Smooth muscle cell (in vitro differentiated cells): ENCODE measurements at regions not wholly inside any gene's neighbourhood (a gene's known extent, or its start where the extent isn't known, plus 50 kb on each side); places are given as distances from the start of the nearest gene placed in this dataset.

Source experiments
- DNase-seq: peaks from one replicate; lab custom pipeline; 2025; ENCODE audit not compliant: unreplicated experiment; lab: John Stamatoyannopoulos, UW
- H2AFZ ChIP-seq: fragments of 200-600 bp; sonication (generic); 2 replicates; pipeline ENCODE4 v1.6.0; 2016; ENCODE audit warnings: antibody characterized with exemption, low read depth, mild to moderate bottlenecking
- H3F3A ChIP-seq: fragments of 200-600 bp; sonication (generic); 2 replicates; pipeline ENCODE4 v1.6.0; 2017; ENCODE audit warnings: antibody characterized with exemption, low read depth
- H3K27ac ChIP-seq: fragments of 200-600 bp; sonication (generic); 2 replicates; pipeline ENCODE4 v1.5.1; 2016; ENCODE audit warnings: low read depth, mild to moderate bottlenecking
- H3K27me3 ChIP-seq: fragments of 200-600 bp; sonication (generic); 2 replicates; pipeline ENCODE4 v1.6.1; 2016; ENCODE audit warnings: low read depth, mild to moderate bottlenecking
- H3K36me3 ChIP-seq: fragments of 200-600 bp; sonication (generic); 2 replicates; pipeline ENCODE4 v1.5.1; 2016; ENCODE audit warnings: low read depth
- H3K4me1 ChIP-seq: fragments of 200-600 bp; sonication (generic); 2 replicates; pipeline ENCODE4 v1.5.1; 2016; ENCODE audit warnings: low read depth
- H3K4me2 ChIP-seq: fragments of 200-600 bp; sonication (generic); 2 replicates; pipeline ENCODE4 v1.6.0; 2016; ENCODE audit warnings: mild to moderate bottlenecking
- H3K4me3 ChIP-seq: fragments of 200-600 bp; sonication (generic); 2 replicates; pipeline ENCODE4 v1.5.1; 2016; ENCODE audit warnings: mild to moderate bottlenecking
- H3K79me2 ChIP-seq: fragments of 200-600 bp; sonication (generic); 2 replicates; pipeline ENCODE4 v1.6.0; 2016; ENCODE audit warnings: low read depth, mild to moderate bottlenecking
- H3K9ac ChIP-seq: fragments of 200-600 bp; sonication (generic); 2 replicates; pipeline ENCODE4 v1.6.0; 2016; ENCODE audit warnings: low read depth
- H3K9me3 ChIP-seq: fragments of 200-600 bp; sonication (generic); replicated peaks from 2 replicates; pipeline ENCODE4 v1.5.1; 2016; ENCODE audit warnings: low read depth
- H4K20me1 ChIP-seq: fragments of 200-600 bp; sonication (generic); 2 replicates; pipeline ENCODE4 v1.6.0; 2016; ENCODE audit warnings: low read depth
- CTCF ChIP-seq: fragments of 200-600 bp; sonication (generic); IDR thresholded peaks from 2 replicates; pipeline ENCODE4 v1.5.1; 2017; ENCODE audit warnings: borderline replicate concordance, mild to moderate bottlenecking, antibody characterized with exemption; ENCODE audit not compliant: insufficient read depth, poor library complexity, severe bottlenecking
- WGBS: methylation state at CpG from one replicate; pipeline ENCODE4 v1.1.7; 2016; ENCODE audit warnings: low lambda C conversion rate; 5-methylcytosine and 5-hydroxymethylcytosine counted together

GRCh38 chr3:134106580-134106979 is 76.9 kb upstream of the SLCO2A1 start:
- Histone ChIP-seq H3F3A (no peaks in the 10 kb centered on the region), H3K4me3 (no peak overlapping the region), H3K4me1 (no peaks in the 10 kb centered on the region), H2AFZ (no peak overlapping the region), H4K20me1 (no peaks in the 10 kb centered on the region), H3K36me3 (no peaks in the 10 kb centered on the region), H3K9ac (no peak overlapping the region), H3K4me2 (no peak overlapping the region), H3K27me3 (no peaks in the 10 kb centered on the region), H3K79me2 (no peaks in the 10 kb centered on the region), H3K9me3 (no peaks in the 10 kb centered on the region), H3K27ac (no peak overlapping the region)
- no peak for TF ChIP-seq CTCF
- no peak for DNase-seq
- WGBS, result 90% methylated on average over 3 of the region's 3 CpGs

GRCh38 chr3:134105876-134106556 is 76.3 kb upstream of the SLCO2A1 start:
- no peaks in the 10 kb centered on the region for H3K27me3 ChIP-seq
- H3K4me2 ChIP-seq, result no peak overlapping the region
- H3K79me2 ChIP-seq, result no peaks in the 10 kb centered on the region
- no peaks in the 10 kb centered on the region for H3F3A ChIP-seq
- no peaks in the 10 kb centered on the region for H3K4me1 ChIP-seq
- no peak overlapping the region for H3K9ac ChIP-seq
- H4K20me1 ChIP-seq, result no peaks in the 10 kb centered on the region
- 95% methylated on average over 2 of the region's 2 CpGs for WGBS
- no peak for DNase-seq
- H3K9me3 ChIP-seq, result no peaks in the 10 kb centered on the region
- H3K4me3 ChIP-seq, result no peak overlapping the region
- no peak overlapping the region for H3K27ac ChIP-seq
- H3K36me3 ChIP-seq, result no peaks in the 10 kb centered on the region
- H2AFZ ChIP-seq, result no peak overlapping the region
- TF ChIP-seq CTCF, result no peak

- no peak overlapping the region for H3K4me2 ChIP-seq
- no peaks in the 10 kb centered on the region for H3K79me2 ChIP-seq
- WGBS, result 38% methylated on average over 2 of the region's 2 CpGs
- no peak for DNase-seq
- no peaks in the 10 kb centered on the region for H3K27me3 ChIP-seq
- no peak overlapping the region for H2AFZ ChIP-seq
- no peaks in the 10 kb centered on the region for H3K36me3 ChIP-seq
- no peak overlapping the region for H3K4me3 ChIP-seq
- no peaks in the 10 kb centered on the region for H3K4me1 ChIP-seq
- H3K9ac ChIP-seq, result no peak overlapping the region
- no peaks in the 10 kb centered on the region for H4K20me1 ChIP-seq
- no peak overlapping the region for H3K27ac ChIP-seq
- TF ChIP-seq CTCF, result no peak
- no peaks in the 10 kb centered on the region for H3K9me3 ChIP-seq
- no peaks in the 10 kb centered on the region for H3F3A ChIP-seq
These were observed 74.3 kb upstream of the SLCO2A1 start for GRCh38 chr3:134104031-134104430.

GRCh38 chr3:134103470-134103869 is 73.7 kb upstream of the SLCO2A1 start:
- Histone ChIP-seq H3K4me3 (no peak overlapping the region), H3K4me2 (no peak overlapping the region), H3K9ac (no peak overlapping the region), H3K27me3 (no peaks in the 10 kb centered on the region), H3K36me3 (no peaks in the 10 kb centered on the region), H2AFZ (no peak overlapping the region), H3F3A (no peaks in the 10 kb centered on the region), H3K79me2 (no peaks in the 10 kb centered on the region), H3K27ac (no peak overlapping the region), H3K9me3 (no peaks in the 10 kb centered on the region), H3K4me1 (no peaks in the 10 kb centered on the region), H4K20me1 (no peaks in the 10 kb centered on the region)
- DNase-seq, result no peak
- 96% methylated on average over 1 of the region's 1 CpG for WGBS
- TF ChIP-seq CTCF, result no peak
